PC-3 (cell line): ENCODE measurements at regions not wholly inside any gene's neighbourhood (a gene's known extent, or its start where the extent isn't known, plus 50 kb on each side); places are given as distances from the start of the nearest gene placed in this dataset.
A peak's percentile ranks its signal among the peaks of the same experiment; 100 is the strongest.

Experiments
- ATAC-seq: fragments of 200-7000 bp; cut with Tn5 transposase; 2 replicates; pipeline ENCODE4 v1.9.1; 2020; ENCODE audit warnings: mild to moderate bottlenecking, moderate library complexity
- BruUV-seq: library from RNA; stranded (reverse); fragments of 400-500 nt; replicated peaks from 2 replicates; lab custom pipeline; 2021; lab: Mats Ljungman, UMichigan
- CTCF ChIA-PET: fragments of 300-600 bp; sonication (Branson Sonifier 250); formaldehyde crosslinking; loops from one replicate; lab custom pipeline; 2022; ENCODE audit warnings: antibody characterized with exemption; lab: Charles Lee
- POLR2A ChIA-PET: fragments of 300-600 bp; sonication (Branson Sonifier 250); formaldehyde crosslinking; loops from one replicate; lab custom pipeline; 2022; ENCODE audit warnings: antibody characterized with exemption; ENCODE audit not compliant: unreplicated experiment; lab: Charles Lee
- DNase-seq: peaks from one replicate; pipeline ENCODE4 v3.0.0-alpha.2; 2015
- H2AFZ ChIP-seq: fragments of 300-600 bp; sonication (generic); 2 replicates; pipeline ENCODE4 v1.6.0; 2016; ENCODE audit warnings: antibody characterized with exemption, low read length
- H3F3A ChIP-seq: fragments of 300-600 bp; sonication (generic); one replicate; pipeline ENCODE4 v1.6.0; 2017; ENCODE audit warnings: antibody characterized with exemption, low read length, control low read depth, mild to moderate bottlenecking; ENCODE audit not compliant: unreplicated experiment
- H3K27ac ChIP-seq: fragments of 300-600 bp; sonication (generic); 2 replicates; pipeline ENCODE4 v1.5.1; 2016; ENCODE audit warnings: mild to moderate bottlenecking, low read length
- H3K27me3 ChIP-seq: fragments of 300-600 bp; sonication (generic); 2 replicates; pipeline ENCODE4 v1.6.1; 2016; ENCODE audit warnings: low read length, mixed read lengths
- H3K36me3 ChIP-seq: fragments of 300-600 bp; sonication (generic); 2 replicates; pipeline ENCODE4 v1.6.1; 2016; ENCODE audit warnings: low read depth, mixed run types, low read length, mixed read lengths
- H3K4me1 ChIP-seq: fragments of 300-600 bp; sonication (generic); 2 replicates; pipeline ENCODE4 v1.5.1; 2016; ENCODE audit warnings: low read length; ENCODE audit not compliant: insufficient read depth
- H3K4me2 ChIP-seq: fragments of 300-600 bp; sonication (generic); 2 replicates; pipeline ENCODE4 v1.6.0; 2016; ENCODE audit warnings: low read length
- H3K4me3 ChIP-seq: fragments of 300-600 bp; sonication (generic); 2 replicates; pipeline ENCODE4 v1.5.1; 2016; ENCODE audit warnings: mild to moderate bottlenecking, low read length, mixed read lengths
- H3K79me2 ChIP-seq: fragments of 300-600 bp; sonication (generic); 2 replicates; pipeline ENCODE4 v1.6.1; 2017; ENCODE audit warnings: low read length, mixed read lengths
- H3K9ac ChIP-seq: fragments of 300-600 bp; sonication (generic); 2 replicates; pipeline ENCODE4 v1.6.0; 2016; ENCODE audit warnings: mild to moderate bottlenecking, low read length
- H3K9me2 ChIP-seq: fragments of 300-600 bp; sonication (generic); replicated peaks from 2 replicates; pipeline ENCODE4 v1.6.1; 2016; ENCODE audit warnings: mixed run types, low read length, mixed read lengths
- H3K9me3 ChIP-seq: fragments of 300-600 bp; sonication (generic); 2 replicates; pipeline ENCODE4 v1.6.1; 2016; ENCODE audit warnings: low read length, mixed read lengths
- H4K20me1 ChIP-seq: fragments of 300-600 bp; sonication (generic); 2 replicates; pipeline ENCODE4 v1.6.1; 2016; ENCODE audit warnings: low read length, mixed read lengths
- CTCF ChIP-seq: fragments of 300-600 bp; sonication (generic); conservative IDR thresholded peaks from 2 replicates; pipeline ENCODE4 v1.5.1; 2017; ENCODE audit warnings: antibody characterized with exemption, low read depth, mild to moderate bottlenecking, low read length
- EZH2 ChIP-seq: fragments of 300-600 bp; sonication (generic); IDR thresholded peaks from one replicate; pipeline ENCODE4 v1.6.1; 2017; ENCODE audit warnings: antibody characterized with exemption, mild to moderate bottlenecking, low read length; ENCODE audit not compliant: unreplicated experiment
- EZH2phosphoT487 ChIP-seq: fragments of 300-600 bp; sonication (generic); IDR thresholded peaks from 2 replicates; pipeline ENCODE4 v1.6.1; 2018; ENCODE audit warnings: mild to moderate bottlenecking, antibody characterized with exemption, low read length, borderline replicate concordance
- intact Hi-C: fragments of 100-400 bp; cut with micrococcal nuclease; formaldehyde crosslinking; loops from 2 replicates; pipeline ENCODE4 v1.9.0; 2023

GRCh38 chr10:10676972-10677371, 340.7 kb upstream of the CELF2 start:
- Histone ChIP-seq H3K4me3 (no peak overlapping the region), H3K36me3 (no peaks in the 10 kb centered on the region), H3K9me2 (no peaks in the 10 kb centered on the region), H3F3A (no peaks in the 10 kb centered on the region), H3K4me1 (no peaks in the 10 kb centered on the region), H3K27me3 (no peaks in the 10 kb centered on the region), H3K4me2 (no peak overlapping the region), H3K9ac (no peak overlapping the region), H3K9me3 (no peaks in the 10 kb centered on the region), H3K27ac (no peak overlapping the region), H2AFZ (no peak overlapping the region), H4K20me1 (no peaks in the 10 kb centered on the region), H3K79me2 (no peaks in the 10 kb centered on the region)
- ChIA-PET CTCF (no interaction called here), POLR2A (no interaction called here)
- ATAC-seq (no peak), DNase-seq (no peak)
- TF ChIP-seq EZH2 (no peak), EZH2phosphoT487 (no peak), CTCF (no peak)
- BruUV-seq: no TSS peak
- intact Hi-C loops: no loop called here

GRCh38 chr10:10677479-10677878, 340.2 kb upstream of the CELF2 start:
- H3K9ac ChIP-seq: no peak overlapping the region
- BruUV-seq: no TSS peak
- no peak overlapping the region for H3K27ac ChIP-seq
- no peaks in the 10 kb centered on the region for H3K79me2 ChIP-seq
- ChIA-PET POLR2A (no interaction called here), CTCF (no interaction called here)
- no peak overlapping the region for H3K4me3 ChIP-seq
- H4K20me1 ChIP-seq: no peaks in the 10 kb centered on the region
- H3K27me3 ChIP-seq: no peaks in the 10 kb centered on the region
- no peak for ATAC-seq
- H2AFZ ChIP-seq: no peak overlapping the region
- no peak overlapping the region for H3K4me2 ChIP-seq
- H3K9me2 ChIP-seq: no peaks in the 10 kb centered on the region
- H3K36me3 ChIP-seq: no peaks in the 10 kb centered on the region
- H3K4me1 ChIP-seq: no peaks in the 10 kb centered on the region
- TF ChIP-seq EZH2phosphoT487 (no peak), CTCF (no peak; the same call in 1 of the 2 replicates), EZH2 (no peak)
- DNase-seq: peak; percentile 18
- no peaks in the 10 kb centered on the region for H3F3A ChIP-seq
- intact Hi-C loops: no loop called here
- H3K9me3 ChIP-seq: no peaks in the 10 kb centered on the region

- Histone ChIP-seq H3K9me3 (no peaks in the 10 kb centered on the region), H3K9ac (no peak overlapping the region), H3K4me1 (no peaks in the 10 kb centered on the region), H3K27me3 (no peaks in the 10 kb centered on the region), H3K4me3 (no peak overlapping the region), H3K9me2 (no peaks in the 10 kb centered on the region), H3K4me2 (no peak overlapping the region), H4K20me1 (no peaks in the 10 kb centered on the region), H3F3A (no peaks in the 10 kb centered on the region), H3K79me2 (no peaks in the 10 kb centered on the region), H3K36me3 (no peaks in the 10 kb centered on the region), H3K27ac (no peak overlapping the region), H2AFZ (no peak overlapping the region)
- TF ChIP-seq EZH2phosphoT487 (no peak), CTCF (no peak), EZH2 (no peak)
- intact Hi-C loops: no loop called here
- no peak for DNase-seq
- ChIA-PET POLR2A (no interaction called here), CTCF (no interaction called here)
- ATAC-seq: no peak
- BruUV-seq: no TSS peak
These were observed 337.2 kb upstream of the CELF2 start for GRCh38 chr10:10680496-10680895.
